CD4-positive, alpha-beta T cell treated with Interleukin-15 for 1 hour (primary cell): ENCODE measurements at regions not wholly inside any gene's neighbourhood (a gene's known extent, or its start where the extent isn't known, plus 50 kb on each side); places are given as distances from the start of the nearest gene placed in this dataset.

ENCODE experiments used
- DNase-seq: peaks from one replicate; pipeline ENCODE4 v3.0.0-alpha.2; 2020

DNA sequence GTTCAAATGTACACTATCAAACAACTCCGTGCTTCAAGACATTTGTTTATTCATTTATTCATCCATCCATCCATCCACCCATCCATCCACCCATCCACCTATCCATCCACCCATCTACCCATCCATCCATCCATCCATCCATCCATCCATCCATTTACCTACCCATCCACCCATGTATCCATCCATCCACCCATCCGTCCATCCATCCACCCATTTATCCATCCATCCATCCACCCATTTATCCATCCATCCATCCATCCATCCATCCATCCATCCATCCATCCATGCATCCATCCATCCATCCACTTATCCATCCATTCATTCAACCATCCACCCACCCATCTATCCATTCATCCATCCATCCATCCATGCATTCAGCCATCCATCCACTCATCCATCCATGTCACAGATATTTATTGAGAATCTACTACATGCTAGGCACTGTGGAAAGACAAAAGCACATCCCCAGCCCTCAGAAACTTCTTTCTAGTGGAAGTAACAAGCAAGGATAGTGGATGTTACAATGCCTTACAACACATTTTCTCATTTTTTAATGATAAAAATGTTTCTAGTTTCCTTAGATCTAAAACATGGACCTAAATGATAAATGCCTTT is 237.6 kb downstream of the ZNF536 start:
- no peak for DNase-seq

DNA sequence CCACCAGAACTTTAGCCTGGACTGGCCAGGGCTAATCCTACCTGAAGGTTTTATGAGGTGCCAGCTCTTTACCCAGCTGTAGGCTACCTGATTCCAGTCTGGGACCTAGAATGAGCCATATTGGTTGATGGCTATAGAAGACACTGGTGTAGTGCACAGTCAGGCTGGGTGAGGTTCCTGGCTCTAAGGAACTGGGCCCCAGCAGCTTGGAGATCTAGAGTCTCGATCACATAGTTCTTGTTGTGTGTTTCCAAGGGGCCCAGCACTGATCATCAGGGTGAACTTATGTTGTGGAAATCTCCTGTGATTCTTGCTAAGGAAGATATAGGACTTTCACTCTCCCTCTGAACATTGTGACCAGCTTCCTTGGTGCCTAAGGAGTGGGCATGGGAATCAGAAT is 236.3 kb downstream of the ZNF536 start:
- no peak for DNase-seq
